Adrenal gland (tissue), 5 donors: ENCODE measurements at regions not wholly inside any gene's neighbourhood (a gene's known extent, or its start where the extent isn't known, plus 50 kb on each side); places are given as distances from the start of the nearest gene placed in this dataset.

Source experiments
- POLR2A ChIP-seq, 2 donors: fragments of 450-650 bp; IDR thresholded peaks; one replicate each; pipeline ENCODE4 v1.6.1; 2017; ENCODE audit warnings: antibody characterized with exemption in 2 of 2, mild to moderate bottlenecking in 2 of 2, moderate library complexity in 1 of 2
- TF ChIP-seq, protein P1 (sequence below), 6 experiments: fragments of 450-650 bp in 4 of 6; fragments of 200-600 bp in 2 of 6; sonication (generic) in 1 of 6; IDR thresholded peaks; 1 replicate in 5 of 6; 2 replicates in 1 of 6; pipeline versions ENCODE4 v1.5.1 to v1.8.0; 2016 to 2021; ENCODE audit warnings: antibody characterized with exemption in 6 of 6, mild to moderate bottlenecking in 2 of 6, moderate library complexity in 1 of 6
- donor health status: DM: no; HTN: no; CAD: no.

DNA sequence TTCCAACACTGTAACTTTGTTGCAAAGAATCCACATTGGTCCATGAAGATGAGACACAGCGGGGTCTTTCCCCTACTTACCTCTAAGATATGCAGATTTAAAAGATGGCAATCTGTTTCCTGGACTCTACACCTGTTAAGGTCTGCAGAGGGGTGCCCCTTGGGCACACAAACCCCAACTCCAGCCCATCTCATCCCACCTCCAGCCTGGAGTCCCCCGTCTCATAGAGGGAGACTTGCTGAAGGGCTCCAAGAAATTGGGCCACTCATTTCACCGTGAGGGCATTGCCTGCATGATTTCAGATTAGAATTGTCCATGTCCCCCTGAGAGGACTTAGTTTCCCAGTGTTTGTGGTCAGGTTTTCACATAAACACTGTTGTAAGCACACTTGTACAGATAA lies 365.7 kb downstream of the IRX2 start:
- TF ChIP-seq, protein P1, sequence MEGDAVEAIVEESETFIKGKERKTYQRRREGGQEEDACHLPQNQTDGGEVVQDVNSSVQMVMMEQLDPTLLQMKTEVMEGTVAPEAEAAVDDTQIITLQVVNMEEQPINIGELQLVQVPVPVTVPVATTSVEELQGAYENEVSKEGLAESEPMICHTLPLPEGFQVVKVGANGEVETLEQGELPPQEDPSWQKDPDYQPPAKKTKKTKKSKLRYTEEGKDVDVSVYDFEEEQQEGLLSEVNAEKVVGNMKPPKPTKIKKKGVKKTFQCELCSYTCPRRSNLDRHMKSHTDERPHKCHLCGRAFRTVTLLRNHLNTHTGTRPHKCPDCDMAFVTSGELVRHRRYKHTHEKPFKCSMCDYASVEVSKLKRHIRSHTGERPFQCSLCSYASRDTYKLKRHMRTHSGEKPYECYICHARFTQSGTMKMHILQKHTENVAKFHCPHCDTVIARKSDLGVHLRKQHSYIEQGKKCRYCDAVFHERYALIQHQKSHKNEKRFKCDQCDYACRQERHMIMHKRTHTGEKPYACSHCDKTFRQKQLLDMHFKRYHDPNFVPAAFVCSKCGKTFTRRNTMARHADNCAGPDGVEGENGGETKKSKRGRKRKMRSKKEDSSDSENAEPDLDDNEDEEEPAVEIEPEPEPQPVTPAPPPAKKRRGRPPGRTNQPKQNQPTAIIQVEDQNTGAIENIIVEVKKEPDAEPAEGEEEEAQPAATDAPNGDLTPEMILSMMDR (IDR thresholded peaks at IDR 0.05), result no peak
- TF ChIP-seq POLR2A (IDR thresholded peaks at IDR 0.05), result no peak
